Naive B cell (primary cell): ENCODE measurements at regions not wholly inside any gene's neighbourhood (a gene's known extent, or its start where the extent isn't known, plus 50 kb on each side); places are given as distances from the start of the nearest gene placed in this dataset.
A peak's percentile ranks its signal among the peaks of the same experiment; 100 is the strongest.

ENCODE experiments used
- ATAC-seq, 2 donors: fragments of 150-1000 bp; cut with Tn5 transposase; 2 replicates each; pipeline ENCODE4 v1.10.0; 2021; ENCODE audit warnings: low read depth in 2 of 2, mild to moderate bottlenecking in 2 of 2, moderate library complexity in 2 of 2
- DNase-seq: peaks from one replicate; pipeline ENCODE4 v3.0.0; 2022
- H3K27ac Mint-ChIP-seq, 6 donors: one replicate each; pipeline ENCODE4 v1.8.0; 2020 to 2022; ENCODE audit warnings: mild to moderate bottlenecking in 6 of 6, mixed read lengths in 6 of 6, moderate library complexity in 5 of 6, inconsistent platforms in 2 of 6
- H3K27me3 Mint-ChIP-seq, 3 donors: one replicate each; pipeline ENCODE4 v1.8.0; 2021 to 2022; ENCODE audit warnings: mixed read lengths in 3 of 3, mild to moderate bottlenecking in 1 of 3
- H3K36me3 Mint-ChIP-seq, 2 donors: one replicate each; pipeline ENCODE4 v1.8.0; 2020 to 2022; ENCODE audit warnings: mixed read lengths in 2 of 2, inconsistent platforms in 1 of 2, mild to moderate bottlenecking in 1 of 2
- H3K4me1 Mint-ChIP-seq, 3 donors: one replicate each; pipeline ENCODE4 v1.8.0; 2020 to 2022; ENCODE audit warnings: mixed read lengths in 3 of 3, inconsistent platforms in 1 of 3, mild to moderate bottlenecking in 1 of 3, moderate library complexity in 1 of 3
- H3K4me3 Mint-ChIP-seq, 8 donors: one replicate each; pipeline ENCODE4 v1.8.0; 2020 to 2022; ENCODE audit warnings: mild to moderate bottlenecking in 8 of 8, mixed read lengths in 8 of 8, moderate library complexity in 8 of 8, inconsistent platforms in 2 of 8
- H3K9me3 Mint-ChIP-seq, 7 donors: one replicate each; pipeline ENCODE4 v1.8.0; 2020 to 2022; ENCODE audit warnings: mixed read lengths in 7 of 7, mild to moderate bottlenecking in 5 of 7, inconsistent platforms in 2 of 7, moderate library complexity in 1 of 7

DNA sequence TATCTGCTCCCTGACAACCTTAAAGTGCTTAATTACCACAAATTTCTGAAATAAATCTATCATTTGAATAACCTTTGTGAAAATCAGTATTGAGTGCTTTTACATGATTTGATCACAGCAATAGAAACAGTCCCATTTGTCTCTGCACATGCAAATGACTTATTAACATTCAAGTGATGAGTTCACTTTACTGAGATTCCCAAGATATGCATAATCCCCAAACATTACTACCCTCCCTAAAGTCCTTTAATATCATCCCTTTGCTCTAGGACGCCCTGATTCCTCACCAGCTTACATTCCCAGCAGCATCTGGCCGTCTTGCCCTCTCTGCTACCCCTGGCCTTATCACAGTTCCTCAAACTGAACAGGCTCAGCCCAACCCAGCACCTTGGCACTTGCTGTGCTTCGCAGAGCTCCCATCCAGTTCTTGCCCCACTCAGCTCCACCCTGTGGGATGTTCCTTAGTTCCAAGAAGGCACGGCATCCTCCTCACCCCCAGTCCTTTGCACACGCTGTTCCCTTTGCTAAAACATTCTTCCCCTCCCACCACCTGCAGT is 347.5 kb downstream of the PREX1 start:
- ATAC-seq (no peak), DNase-seq (no peak)
- Mint-ChIP-seq H3K4me1 (no peaks in the 10 kb centered on the region), H3K27me3 (peaks cover 35 to 51% (median 41%) of the 10 kb centered on the region in 3 donors), H3K36me3 (peaks cover 0 to 8% of the 10 kb centered on the region in 2 donors), H3K4me3 (no peak overlapping the region), H3K9me3 (peaks cover 0 to 8% (median 0%) of the 10 kb centered on the region in 7 donors), H3K27ac (no peak overlapping the region)

DNA sequence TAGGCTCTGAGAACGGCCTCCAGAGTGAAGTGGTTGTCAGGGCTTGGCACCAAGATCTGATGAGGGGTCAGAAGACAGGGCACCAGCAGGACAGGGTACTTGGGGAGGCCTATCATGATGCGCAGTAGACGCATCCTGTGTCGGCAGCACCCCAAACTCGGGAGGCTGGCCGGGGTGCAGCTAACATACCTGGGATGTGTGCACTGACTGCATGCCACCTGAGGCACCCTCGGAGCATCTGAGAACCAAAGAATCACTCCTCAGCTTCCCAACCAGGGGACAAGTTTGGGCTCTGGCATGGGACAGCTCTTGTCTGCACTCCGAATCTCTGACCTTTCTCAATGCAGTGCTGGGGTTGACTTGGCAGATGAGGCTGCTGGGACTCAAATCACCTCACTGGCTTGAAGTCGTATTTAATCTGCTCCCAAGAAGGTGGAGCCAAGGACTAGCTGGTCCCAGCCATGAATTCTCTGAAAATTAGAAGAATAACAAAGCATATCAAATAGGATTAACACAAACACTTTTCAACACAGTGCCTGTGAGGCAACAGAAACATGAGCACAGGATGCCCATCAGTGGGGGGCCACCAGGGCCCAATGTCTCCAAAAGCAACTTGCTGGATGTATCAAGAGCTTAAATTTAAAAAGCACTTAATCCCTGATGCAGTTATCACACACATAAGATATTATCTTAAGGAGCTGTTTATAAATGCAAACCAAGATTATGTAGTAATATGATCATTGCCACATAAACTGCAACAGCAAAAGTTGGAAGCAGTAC is 348.8 kb downstream of the PREX1 start:
- H3K27ac Mint-ChIP-seq: no peak overlapping the region
- peaks cover 0 to 8% of the 10 kb centered on the region in 2 donors for H3K36me3 Mint-ChIP-seq
- peaks cover 25 to 46% (median 34%) of the 10 kb centered on the region in 3 donors for H3K27me3 Mint-ChIP-seq
- no peak for DNase-seq
- no peaks in the 10 kb centered on the region for H3K4me1 Mint-ChIP-seq
- H3K4me3 Mint-ChIP-seq: no peak overlapping the region
- no peak for ATAC-seq
- peaks cover 0 to 8% (median 0%) of the 10 kb centered on the region in 7 donors for H3K9me3 Mint-ChIP-seq

DNA sequence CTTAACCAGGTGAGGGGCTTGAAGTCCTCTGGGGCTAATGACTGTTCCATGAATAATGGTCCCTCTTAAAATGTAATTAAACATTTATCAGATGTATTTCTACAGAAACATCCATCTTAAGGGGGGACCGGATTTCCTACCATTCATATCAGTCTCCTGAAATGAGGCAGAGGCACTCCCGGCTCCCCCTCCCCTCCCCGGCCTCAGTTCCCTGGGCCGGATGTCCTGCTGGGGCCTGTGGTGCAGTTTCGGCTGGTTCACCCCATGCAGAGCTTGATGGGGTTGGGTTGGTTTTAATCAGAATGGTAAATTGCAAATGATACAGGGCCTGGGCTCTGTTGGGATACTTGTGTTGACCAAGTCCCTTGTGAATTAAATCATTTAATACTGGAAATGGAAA is 349.4 kb downstream of the PREX1 start:
- H3K4me1 Mint-ChIP-seq: no peaks in the 10 kb centered on the region
- H3K9me3 Mint-ChIP-seq: peaks cover 0 to 8% (median 0%) of the 10 kb centered on the region in 7 donors
- DNase-seq (no peak), ATAC-seq (no peak)
- H3K4me3 Mint-ChIP-seq: no peak overlapping the region
- peaks cover 25 to 46% (median 34%) of the 10 kb centered on the region in 3 donors for H3K27me3 Mint-ChIP-seq
- peaks cover 0 to 8% of the 10 kb centered on the region in 2 donors for H3K36me3 Mint-ChIP-seq
- H3K27ac Mint-ChIP-seq: no peak overlapping the region

DNA sequence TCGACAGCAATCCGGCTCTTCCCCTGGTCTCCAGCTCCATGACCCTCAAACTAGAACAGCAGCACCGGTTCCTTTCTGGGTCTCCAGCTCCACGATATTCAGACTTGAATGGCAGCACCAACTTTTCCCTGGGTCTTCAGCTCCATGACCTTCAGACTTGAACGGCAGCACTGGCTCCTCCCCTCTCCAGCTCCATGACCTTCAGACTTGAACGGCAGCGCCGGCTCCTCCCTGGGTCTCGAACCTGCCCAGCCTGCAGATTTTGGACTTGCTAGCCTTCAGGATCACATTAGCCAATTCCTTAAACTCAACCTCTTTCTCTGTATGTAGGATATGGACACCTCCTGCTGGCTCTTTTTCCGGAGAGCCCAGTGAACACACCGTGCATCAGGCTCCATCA is 350.9 kb downstream of the PREX1 start:
- ATAC-seq (no peak), DNase-seq (no peak)
- Mint-ChIP-seq H3K36me3 (peaks cover 0 to 8% of the 10 kb centered on the region in 2 donors), H3K4me1 (no peaks in the 10 kb centered on the region), H3K9me3 (peaks cover 0 to 8% (median 0%) of the 10 kb centered on the region in 7 donors), H3K27ac (peak overlapping the region in 1 of 6 donors; percentile 67), H3K4me3 (no peak overlapping the region), H3K27me3 (peaks cover 25 to 46% (median 29%) of the 10 kb centered on the region in 3 donors)

DNA sequence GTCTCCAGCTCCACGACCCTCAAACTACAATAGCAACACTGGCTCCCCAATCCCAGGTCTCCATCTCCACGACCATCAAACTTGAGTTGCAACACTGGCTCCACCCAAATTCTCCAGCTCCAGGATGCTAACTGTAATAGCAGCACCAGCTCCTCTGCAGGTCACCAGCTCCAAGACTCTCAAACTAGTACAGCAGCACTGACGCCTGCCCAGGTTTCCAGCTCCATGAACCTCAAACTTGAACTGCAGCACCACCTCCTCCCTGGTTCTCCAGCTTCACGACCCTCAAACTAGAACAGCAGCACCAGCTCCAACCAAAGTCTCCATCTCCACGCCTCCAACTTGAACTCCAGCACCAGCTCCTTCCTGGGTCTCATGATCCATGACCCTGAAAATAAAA is 353.8 kb downstream of the PREX1 start:
- H3K4me1 Mint-ChIP-seq: no peaks in the 10 kb centered on the region
- DNase-seq: no peak
- no peak overlapping the region for H3K4me3 Mint-ChIP-seq
- H3K27me3 Mint-ChIP-seq: peaks cover 4 to 28% (median 12%) of the 10 kb centered on the region in 3 donors
- no peak overlapping the region for H3K27ac Mint-ChIP-seq
- peaks cover 0 to 8% (median 0%) of the 10 kb centered on the region in 7 donors for H3K9me3 Mint-ChIP-seq
- ATAC-seq: no peak
- peaks cover under 1 to 8% of the 10 kb centered on the region in 2 donors for H3K36me3 Mint-ChIP-seq

DNA sequence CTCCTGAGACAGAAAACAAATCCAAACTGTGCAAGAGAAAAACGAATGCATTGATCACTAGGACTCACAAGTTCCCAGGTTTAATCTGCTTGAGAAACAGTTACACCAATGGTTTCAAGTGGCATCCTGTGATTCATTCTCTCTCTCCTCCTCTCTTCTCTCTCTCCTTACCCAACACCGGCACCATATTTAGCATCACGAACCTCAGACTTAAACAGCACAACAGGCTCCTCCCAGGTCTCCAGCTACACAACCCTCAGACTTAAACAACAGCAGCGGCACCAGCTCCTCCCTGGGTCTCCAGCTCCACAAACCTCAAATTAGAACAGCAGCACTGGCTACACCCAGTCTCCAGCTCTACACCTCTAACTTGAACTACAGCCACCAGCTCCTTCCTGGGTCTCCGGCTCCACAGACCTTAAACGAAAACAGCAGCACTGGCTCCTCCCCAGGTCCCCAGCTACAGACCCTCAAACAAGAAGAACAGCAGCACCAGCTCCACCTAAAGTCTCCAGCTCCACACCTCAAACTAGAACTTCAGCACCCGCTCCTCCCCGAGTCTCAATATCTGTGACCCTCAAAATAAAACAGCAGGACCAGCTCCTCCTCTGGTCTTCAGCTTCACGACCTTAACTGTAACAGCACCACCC is 355.9 kb downstream of the PREX1 start:
- H3K4me1 Mint-ChIP-seq: no peaks in the 10 kb centered on the region
- peaks cover 0 to 8% (median 0%) of the 10 kb centered on the region in 7 donors for H3K9me3 Mint-ChIP-seq
- H3K27ac Mint-ChIP-seq: no peak overlapping the region
- no peak for ATAC-seq
- no peak for DNase-seq
- peaks cover 6 to 14% (median 8%) of the 10 kb centered on the region in 3 donors for H3K27me3 Mint-ChIP-seq
- H3K4me3 Mint-ChIP-seq: no peak overlapping the region
- peaks cover 3% of the 10 kb centered on the region in 2 donors for H3K36me3 Mint-ChIP-seq

DNA sequence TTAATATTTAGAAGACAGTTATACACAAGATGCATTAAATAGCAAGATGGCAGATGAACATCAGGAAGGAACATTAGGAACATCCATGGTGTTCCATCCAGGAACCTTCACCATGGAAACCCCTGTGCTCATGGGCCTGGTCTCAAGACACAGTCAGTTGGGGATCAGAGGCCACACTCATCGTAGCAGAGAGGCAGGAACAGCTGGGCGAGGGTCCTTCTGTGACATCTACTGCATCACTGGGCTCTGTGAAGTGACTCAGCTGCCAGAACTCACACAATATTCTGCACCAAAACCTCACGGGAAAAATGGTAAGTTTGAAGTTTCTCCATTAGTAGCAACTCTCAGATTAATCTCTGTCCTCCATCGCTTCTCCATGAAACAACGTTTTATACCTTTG is 356.6 kb downstream of the PREX1 start:
- Mint-ChIP-seq H3K27ac (no peak overlapping the region), H3K4me3 (no peak overlapping the region), H3K27me3 (peaks cover 6 to 14% (median 8%) of the 10 kb centered on the region in 3 donors), H3K36me3 (peaks cover 0 to 3% of the 10 kb centered on the region in 2 donors), H3K4me1 (no peaks in the 10 kb centered on the region), H3K9me3 (peaks cover 0 to 8% (median 0%) of the 10 kb centered on the region in 7 donors)
- DNase-seq (no peak), ATAC-seq (no peak)

DNA sequence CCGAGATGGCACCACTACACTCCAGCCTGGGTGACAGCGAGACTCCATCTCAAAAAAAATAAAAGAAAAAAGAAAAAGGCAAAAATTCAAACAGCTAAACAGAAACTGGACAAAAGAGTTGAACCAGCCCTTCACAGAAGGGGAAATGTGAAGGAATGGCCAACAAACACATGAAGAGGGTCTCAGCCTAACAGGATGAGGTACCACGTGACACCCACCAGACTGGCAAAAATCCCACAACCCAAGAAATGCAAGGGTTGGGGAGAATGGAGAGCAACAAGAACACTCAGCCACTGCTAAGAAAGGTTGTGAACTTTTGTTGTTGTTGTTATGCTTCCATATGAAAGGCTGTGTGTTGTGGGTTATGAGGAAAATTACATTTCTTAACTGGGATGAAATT is 357.7 kb downstream of the PREX1 start:
- no peak overlapping the region for H3K27ac Mint-ChIP-seq
- peaks cover 6 to 10% (median 8%) of the 10 kb centered on the region in 3 donors for H3K27me3 Mint-ChIP-seq
- no peak overlapping the region for H3K4me3 Mint-ChIP-seq
- H3K9me3 Mint-ChIP-seq: peaks cover 0 to 5% (median 0%) of the 10 kb centered on the region in 7 donors
- peaks cover 0 to 3% of the 10 kb centered on the region in 2 donors for H3K36me3 Mint-ChIP-seq
- DNase-seq (no peak), ATAC-seq (no peak)
- H3K4me1 Mint-ChIP-seq: no peaks in the 10 kb centered on the region

DNA sequence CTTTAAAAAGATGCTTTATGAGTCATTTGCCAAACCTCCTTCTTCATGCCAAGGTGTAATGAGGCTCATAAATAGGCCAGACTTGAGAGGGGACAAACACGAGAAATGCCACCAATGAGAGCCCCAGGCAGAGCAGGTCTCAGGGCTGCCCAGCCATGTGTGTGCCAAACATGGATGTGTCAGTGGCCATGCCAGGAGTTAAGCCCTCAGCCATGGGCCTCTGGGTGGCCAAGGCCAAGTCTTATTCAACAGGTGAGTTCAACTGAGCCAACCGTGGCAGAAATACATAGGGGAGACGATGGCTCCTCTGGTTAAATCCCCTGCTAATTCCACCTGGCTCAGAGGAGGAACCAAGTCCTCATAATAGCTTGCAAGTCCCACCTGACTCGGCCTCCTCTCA is 358.8 kb downstream of the PREX1 start:
- H3K27ac Mint-ChIP-seq: no peak overlapping the region
- DNase-seq (no peak), ATAC-seq (no peak)
- H3K4me3 Mint-ChIP-seq: no peak overlapping the region
- peaks cover 7 to 11% (median 10%) of the 10 kb centered on the region in 3 donors for H3K27me3 Mint-ChIP-seq
- peaks cover 0 to 3% of the 10 kb centered on the region in 2 donors for H3K36me3 Mint-ChIP-seq
- no peaks in the 10 kb centered on the region for H3K4me1 Mint-ChIP-seq
- H3K9me3 Mint-ChIP-seq: peaks cover 0 to 5% (median 0%) of the 10 kb centered on the region in 7 donors

DNA sequence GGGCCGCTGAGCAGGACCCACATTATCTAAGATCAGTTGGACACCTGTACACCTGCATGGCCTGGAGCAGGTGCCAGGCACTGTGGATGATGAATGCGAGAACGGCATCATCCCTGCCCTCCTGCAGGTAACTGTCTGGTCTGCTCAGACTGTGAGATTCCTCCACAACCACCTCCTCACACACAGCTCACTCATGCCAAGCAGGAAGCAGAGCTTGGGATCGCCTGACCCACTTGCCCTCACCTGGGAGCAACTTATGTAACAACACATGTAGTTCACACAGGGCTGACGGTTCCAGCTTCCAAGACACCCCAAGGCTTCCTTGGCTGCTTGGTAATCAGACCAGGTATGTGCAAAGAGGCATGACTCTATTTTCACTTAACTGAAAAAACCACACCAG is 359.2 kb downstream of the PREX1 start:
- H3K4me1 Mint-ChIP-seq: no peaks in the 10 kb centered on the region
- DNase-seq: no peak
- H3K27ac Mint-ChIP-seq: no peak overlapping the region
- no peak overlapping the region for H3K4me3 Mint-ChIP-seq
- peaks cover 10 to 15% (median 14%) of the 10 kb centered on the region in 3 donors for H3K27me3 Mint-ChIP-seq
- peaks cover 0 to 3% of the 10 kb centered on the region in 2 donors for H3K36me3 Mint-ChIP-seq
- peaks cover 0 to 5% (median 0%) of the 10 kb centered on the region in 7 donors for H3K9me3 Mint-ChIP-seq
- no peak for ATAC-seq

DNA sequence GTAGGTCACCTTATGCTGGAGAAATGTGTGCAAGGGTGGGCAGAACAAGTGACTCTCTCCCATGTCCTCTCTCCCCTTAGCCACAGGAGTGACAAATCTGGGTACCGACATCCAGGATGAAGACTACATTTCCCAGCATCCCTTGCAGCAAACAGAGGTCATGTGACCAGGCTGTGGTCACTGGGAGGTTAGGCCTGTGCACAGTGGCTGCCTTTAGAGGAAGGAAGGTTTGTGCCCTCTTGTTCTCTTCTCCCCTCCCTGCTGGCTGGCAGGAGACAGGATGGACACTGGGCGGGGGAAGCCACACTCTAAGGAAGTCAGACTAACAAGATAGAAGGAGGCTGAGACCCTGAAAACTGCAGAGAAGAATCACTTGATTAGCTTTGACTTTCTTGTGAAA is 360.2 kb downstream of the PREX1 start:
- H3K4me3 Mint-ChIP-seq: no peak overlapping the region
- peak overlapping the region in 3 of 6 donors; percentile 30 to 68 (median 54) for H3K27ac Mint-ChIP-seq
- peaks cover 0 to 5% (median 0%) of the 10 kb centered on the region in 7 donors for H3K9me3 Mint-ChIP-seq

DNA sequence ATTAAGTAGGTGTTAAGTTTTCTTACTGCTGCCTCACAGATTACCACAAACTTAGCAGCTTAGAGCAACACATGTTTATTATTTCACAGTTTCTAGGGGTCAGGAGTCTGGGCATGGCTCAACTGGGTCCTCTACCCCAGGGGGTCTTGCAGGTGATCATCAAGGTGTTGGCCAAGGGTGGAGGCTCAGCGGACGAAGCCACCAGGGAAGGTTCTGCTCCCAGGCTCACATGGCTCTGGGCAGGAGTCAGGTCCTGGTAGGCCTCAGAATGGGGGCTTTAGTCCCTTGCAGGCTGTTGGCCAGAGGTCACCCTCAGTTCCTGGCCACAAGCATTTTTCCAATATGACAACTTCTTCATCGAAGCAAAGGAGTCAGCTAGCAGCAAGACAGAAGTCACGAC is 362.5 kb downstream of the PREX1 start:
- no peak for DNase-seq
- no peak overlapping the region for H3K27ac Mint-ChIP-seq

More for the DNA sequence above, 360.2 kb downstream of the PREX1 start:
- ATAC-seq (no peak), DNase-seq (peak; percentile 5)
- H3K36me3 Mint-ChIP-seq: peaks cover 0 to 3% of the 10 kb centered on the region in 2 donors
- H3K4me1 Mint-ChIP-seq: no peaks in the 10 kb centered on the region
- peaks cover 15 to 25% (median 21%) of the 10 kb centered on the region in 3 donors for H3K27me3 Mint-ChIP-seq

DNA sequence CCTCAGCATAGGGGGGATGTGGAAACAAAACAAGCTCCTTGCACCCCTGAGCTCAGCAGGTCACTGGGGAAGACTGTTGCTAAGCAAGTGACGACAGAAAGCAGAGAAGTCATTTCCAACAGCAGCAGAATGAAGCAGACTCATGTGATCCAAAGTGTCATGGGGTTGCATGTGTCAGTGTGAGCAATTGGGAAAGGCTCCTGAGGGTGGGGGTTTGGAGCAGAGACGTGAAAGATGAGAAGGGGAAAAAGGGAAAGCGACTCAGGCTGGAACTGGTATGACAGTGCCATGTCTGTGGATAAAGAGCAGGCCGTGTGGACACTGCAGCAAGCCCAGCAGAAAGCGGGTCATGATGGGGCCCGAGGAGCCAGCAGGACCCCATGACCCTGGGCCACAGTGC is 363.9 kb downstream of the PREX1 start:
- peaks cover 0 to 1% of the 10 kb centered on the region in 2 donors for H3K36me3 Mint-ChIP-seq
- no peaks in the 10 kb centered on the region for H3K4me1 Mint-ChIP-seq
- ATAC-seq: no peak
- peaks cover 22 to 45% (median 22%) of the 10 kb centered on the region in 3 donors for H3K27me3 Mint-ChIP-seq
- no peak overlapping the region for H3K27ac Mint-ChIP-seq
- H3K4me3 Mint-ChIP-seq: no peak overlapping the region
- H3K9me3 Mint-ChIP-seq: peaks cover 0 to 5% (median 0%) of the 10 kb centered on the region in 7 donors
- DNase-seq: no peak

More for the DNA sequence above, 362.5 kb downstream of the PREX1 start:
- peaks cover 22 to 41% (median 27%) of the 10 kb centered on the region in 3 donors for H3K27me3 Mint-ChIP-seq
- no peak for ATAC-seq
- peaks cover 0 to 3% of the 10 kb centered on the region in 2 donors for H3K36me3 Mint-ChIP-seq
- no peaks in the 10 kb centered on the region for H3K4me1 Mint-ChIP-seq
- no peak overlapping the region for H3K4me3 Mint-ChIP-seq
- H3K9me3 Mint-ChIP-seq: peaks cover 0 to 5% (median 0%) of the 10 kb centered on the region in 7 donors
